Stimulated activated effector memory CD8-positive, alpha-beta T cell treated with anti-CD3 and anti-CD28 coated beads, Interleukin-12 subunit alpha, Interleukin-12 subunit beta, amount 100 ng/mL, for 72 hours (primary cell): ENCODE measurements at regions not wholly inside any gene's neighbourhood (a gene's known extent, or its start where the extent isn't known, plus 50 kb on each side); places are given as distances from the start of the nearest gene placed in this dataset.

ENCODE experiments used
- ATAC-seq: fragments of 150-1000 bp; cut with Tn5 transposase; 2 replicates; pipeline ENCODE4 v1.10.0; 2021
- DNase-seq, 2 donors: peaks; one replicate each; pipeline ENCODE4 v3.0.0; 2021 to 2022; ENCODE audit warnings: low spot score in 2 of 2
- H3K27ac Mint-ChIP-seq: one replicate; pipeline ENCODE4 v1.8.0; 2022; ENCODE audit warnings: mild to moderate bottlenecking, mixed read lengths
- H3K36me3 Mint-ChIP-seq: one replicate; pipeline ENCODE4 v1.8.0; 2022; ENCODE audit warnings: mild to moderate bottlenecking, mixed read lengths
- H3K4me1 Mint-ChIP-seq: one replicate; pipeline ENCODE4 v1.8.0; 2022; ENCODE audit warnings: mixed read lengths
- H3K4me3 Mint-ChIP-seq: one replicate; pipeline ENCODE4 v1.8.0; 2022; ENCODE audit warnings: mild to moderate bottlenecking, mixed read lengths
- H3K9me3 Mint-ChIP-seq: one replicate; pipeline ENCODE4 v1.8.0; 2022; ENCODE audit warnings: mixed read lengths

GRCh38 chr9:1269533-1270315 lies 219.6 kb downstream of the DMRT2 start:
- Mint-ChIP-seq H3K27ac (no peak overlapping the region), H3K36me3 (no peaks in the 10 kb centered on the region), H3K9me3 (no peaks in the 10 kb centered on the region), H3K4me3 (no peak overlapping the region), H3K4me1 (no peaks in the 10 kb centered on the region)
- DNase-seq (no peak), ATAC-seq (no peak)

DNA sequence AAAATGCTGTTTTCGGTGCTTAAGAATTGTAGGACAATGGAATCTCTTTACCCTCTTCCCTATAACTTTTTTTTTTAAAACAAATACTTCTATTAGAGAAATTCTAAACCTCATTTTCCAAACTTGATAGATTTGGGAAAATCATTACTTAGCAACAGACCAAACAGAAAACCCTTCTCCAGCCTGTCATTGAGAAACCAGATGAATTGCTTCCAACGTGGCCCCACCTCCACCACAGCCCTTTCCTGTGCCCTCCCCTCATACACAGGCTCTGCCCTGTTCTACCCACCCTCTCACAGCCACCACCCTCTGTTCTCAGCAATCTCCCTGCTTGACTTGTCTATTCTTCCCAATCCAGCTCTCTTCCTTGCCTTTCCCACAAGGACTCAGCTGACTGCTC lies 221.2 kb downstream of the DMRT2 start:
- H3K27ac Mint-ChIP-seq = no peak overlapping the region
- no peaks in the 10 kb centered on the region for H3K4me1 Mint-ChIP-seq
- ATAC-seq (no peak), DNase-seq (no peak)
- H3K4me3 Mint-ChIP-seq = no peak overlapping the region
- H3K9me3 Mint-ChIP-seq = peaks cover under 1% of the 10 kb centered on the region
- no peaks in the 10 kb centered on the region for H3K36me3 Mint-ChIP-seq

GRCh38 chr9:1271786-1272185 lies 221.6 kb downstream of the DMRT2 start:
- Mint-ChIP-seq H3K4me1 (no peaks in the 10 kb centered on the region), H3K27ac (no peak overlapping the region), H3K4me3 (no peak overlapping the region), H3K9me3 (peaks cover 3% of the 10 kb centered on the region), H3K36me3 (no peaks in the 10 kb centered on the region)
- no peak for ATAC-seq
- DNase-seq = no peak

GRCh38 chr9:1272488-1272887 lies 222.3 kb downstream of the DMRT2 start:
- Mint-ChIP-seq H3K9me3 (peaks cover 3% of the 10 kb centered on the region), H3K27ac (no peak overlapping the region), H3K4me1 (no peaks in the 10 kb centered on the region), H3K36me3 (no peaks in the 10 kb centered on the region), H3K4me3 (no peak overlapping the region)
- ATAC-seq (no peak), DNase-seq (no peak)

- Mint-ChIP-seq H3K4me3 (no peak overlapping the region), H3K4me1 (no peaks in the 10 kb centered on the region), H3K36me3 (no peaks in the 10 kb centered on the region), H3K9me3 (peaks cover 3% of the 10 kb centered on the region), H3K27ac (no peak overlapping the region)
- no peak for DNase-seq
- no peak for ATAC-seq
These were observed 223.7 kb downstream of the DMRT2 start for GRCh38 chr9:1273859-1274258.

DNA sequence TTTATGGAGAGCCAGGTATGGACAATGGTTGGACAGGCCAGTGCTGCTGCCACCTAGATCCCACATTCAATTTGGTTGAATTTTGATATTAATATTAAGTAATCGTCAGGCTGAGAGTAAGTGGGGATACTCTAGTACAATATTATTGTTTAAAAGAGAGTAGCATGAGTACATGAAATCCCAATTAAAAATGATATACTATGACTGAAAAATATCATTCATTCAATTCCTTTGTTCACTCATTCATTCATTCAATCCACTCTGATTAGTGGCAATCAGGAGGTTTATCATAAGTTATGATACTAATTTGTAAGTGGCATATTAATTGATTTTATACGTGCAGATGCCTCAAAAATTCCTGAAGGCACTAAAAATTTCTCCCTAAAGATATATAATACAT lies 224.2 kb downstream of the DMRT2 start:
- DNase-seq = no peak
- no peaks in the 10 kb centered on the region for H3K4me1 Mint-ChIP-seq
- H3K4me3 Mint-ChIP-seq = no peak overlapping the region
- no peaks in the 10 kb centered on the region for H3K36me3 Mint-ChIP-seq
- peaks cover 3% of the 10 kb centered on the region for H3K9me3 Mint-ChIP-seq
- ATAC-seq = no peak
- H3K27ac Mint-ChIP-seq = no peak overlapping the region

- DNase-seq = no peak
- ATAC-seq = no peak
- Mint-ChIP-seq H3K9me3 (peaks cover 3% of the 10 kb centered on the region), H3K36me3 (no peaks in the 10 kb centered on the region), H3K4me3 (no peak overlapping the region), H3K27ac (no peak overlapping the region), H3K4me1 (no peaks in the 10 kb centered on the region)
These were observed 226.3 kb downstream of the DMRT2 start for GRCh38 chr9:1276474-1276873.

DNA sequence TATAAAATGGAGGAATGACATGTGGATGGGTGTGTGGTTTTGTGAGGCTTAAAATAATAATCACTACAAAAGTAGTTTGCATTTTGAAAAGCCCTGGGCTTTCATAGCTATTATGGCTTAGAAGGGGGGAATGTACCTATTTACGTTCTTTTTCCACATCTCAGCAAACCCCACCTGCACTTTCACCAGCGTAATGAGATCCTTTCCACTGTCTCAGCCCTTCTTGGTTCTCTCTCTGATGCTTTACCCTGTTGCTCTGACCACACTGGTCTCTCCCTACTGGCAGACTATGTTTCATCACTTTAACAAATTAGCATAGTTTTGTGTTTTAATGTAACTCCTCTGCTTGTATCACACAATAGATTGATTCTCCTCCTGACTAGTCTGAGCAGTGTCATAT lies 234.6 kb downstream of the DMRT2 start:
- Mint-ChIP-seq H3K9me3 (peaks cover 2% of the 10 kb centered on the region), H3K4me1 (no peaks in the 10 kb centered on the region), H3K36me3 (no peaks in the 10 kb centered on the region), H3K4me3 (no peak overlapping the region), H3K27ac (no peak overlapping the region)
- ATAC-seq (no peak), DNase-seq (no peak)

GRCh38 chr9:1285526-1285925 lies 235.4 kb downstream of the DMRT2 start:
- Mint-ChIP-seq H3K27ac (no peak overlapping the region), H3K4me1 (no peaks in the 10 kb centered on the region), H3K4me3 (no peak overlapping the region), H3K36me3 (no peaks in the 10 kb centered on the region), H3K9me3 (peaks cover 2% of the 10 kb centered on the region)
- ATAC-seq (no peak), DNase-seq (no peak)

GRCh38 chr9:1292384-1292783 lies 242.2 kb downstream of the DMRT2 start:
- ATAC-seq (no peak), DNase-seq (no peak)
- H3K27ac Mint-ChIP-seq = no peak overlapping the region
- H3K4me3 Mint-ChIP-seq = no peak overlapping the region
- H3K36me3 Mint-ChIP-seq = no peaks in the 10 kb centered on the region
- H3K4me1 Mint-ChIP-seq = no peaks in the 10 kb centered on the region
- no peaks in the 10 kb centered on the region for H3K9me3 Mint-ChIP-seq

DNA sequence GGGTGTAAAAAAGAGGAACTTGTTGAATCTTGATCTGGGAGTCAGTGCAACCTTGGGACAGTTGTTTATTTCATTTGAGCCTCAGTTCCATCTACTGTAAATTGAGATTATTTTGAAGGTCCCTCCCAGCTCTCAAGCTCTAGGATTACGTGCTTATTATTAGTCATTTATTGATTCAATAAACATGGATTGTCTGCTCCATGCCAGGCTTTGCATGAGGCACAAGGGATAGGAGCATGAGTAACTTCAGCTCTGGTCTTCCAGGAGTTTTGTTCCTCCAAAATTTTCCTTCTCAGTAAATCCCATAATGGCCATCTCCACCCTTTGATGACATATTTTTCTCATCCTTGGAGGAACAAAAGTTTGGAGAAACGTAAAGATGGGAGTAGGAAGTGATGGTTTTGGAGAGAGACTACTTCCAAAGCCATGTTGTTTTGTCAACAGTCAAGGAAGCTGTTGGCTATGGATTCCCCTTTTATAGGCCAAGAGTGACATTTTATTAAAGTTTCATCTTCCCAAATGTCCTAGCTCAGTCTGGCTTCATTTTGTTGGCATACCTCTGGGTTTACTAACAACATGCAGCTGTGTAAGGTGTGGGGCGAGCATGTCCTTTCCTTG lies 244.6 kb downstream of the DMRT2 start:
- Mint-ChIP-seq H3K36me3 (no peaks in the 10 kb centered on the region), H3K4me1 (no peaks in the 10 kb centered on the region), H3K4me3 (no peak overlapping the region), H3K9me3 (no peaks in the 10 kb centered on the region), H3K27ac (no peak overlapping the region)
- DNase-seq (no peak), ATAC-seq (no peak)

- Mint-ChIP-seq H3K36me3 (no peaks in the 10 kb centered on the region), H3K27ac (no peak overlapping the region), H3K4me1 (no peaks in the 10 kb centered on the region)
These were observed 246.2 kb downstream of the DMRT2 start for GRCh38 chr9:1296331-1296730.

GRCh38 chr9:1298046-1298445 lies 247.9 kb downstream of the DMRT2 start:
- no peak for ATAC-seq
- Mint-ChIP-seq H3K9me3 (no peaks in the 10 kb centered on the region), H3K36me3 (no peaks in the 10 kb centered on the region), H3K27ac (no peak overlapping the region), H3K4me3 (no peak overlapping the region), H3K4me1 (no peaks in the 10 kb centered on the region)
- DNase-seq = no peak

More at GRCh38 chr9:1296331-1296730, 246.2 kb downstream of the DMRT2 start:
- Mint-ChIP-seq H3K4me3 (no peak overlapping the region), H3K9me3 (no peaks in the 10 kb centered on the region)
- ATAC-seq = no peak
- no peak for DNase-seq

GRCh38 chr9:1300941-1301340 lies 250.8 kb downstream of the DMRT2 start:
- Mint-ChIP-seq H3K9me3 (peaks cover 5% of the 10 kb centered on the region), H3K27ac (no peak overlapping the region), H3K4me3 (no peak overlapping the region), H3K36me3 (no peaks in the 10 kb centered on the region), H3K4me1 (no peaks in the 10 kb centered on the region)
- DNase-seq (no peak), ATAC-seq (no peak)

DNA sequence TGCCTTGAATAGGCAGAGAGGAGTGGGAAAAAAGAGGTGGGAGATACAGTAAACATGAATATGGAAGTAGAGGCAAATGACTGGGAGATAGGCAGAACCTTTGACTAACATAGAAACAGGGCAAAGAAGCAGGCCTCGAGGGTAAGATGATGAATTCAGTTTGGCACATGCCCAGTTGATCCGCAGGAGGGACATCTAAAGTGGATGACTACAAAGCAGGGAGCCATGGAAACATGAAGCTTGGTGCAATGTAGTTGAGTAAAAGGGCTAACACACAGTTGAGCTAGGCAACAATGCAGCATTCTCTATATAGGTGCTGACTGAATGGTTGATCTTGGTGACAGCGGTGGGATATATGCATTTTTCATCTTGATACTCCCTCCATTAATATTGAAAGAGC lies 253.8 kb downstream of the DMRT2 start:
- H3K4me1 Mint-ChIP-seq = no peaks in the 10 kb centered on the region
- ATAC-seq = no peak

GRCh38 chr9:1311462-1312042 lies 261.4 kb downstream of the DMRT2 start:
- ATAC-seq = no peak
- Mint-ChIP-seq H3K4me3 (no peak overlapping the region), H3K4me1 (no peaks in the 10 kb centered on the region), H3K27ac (no peak overlapping the region), H3K9me3 (peaks cover 4% of the 10 kb centered on the region), H3K36me3 (no peaks in the 10 kb centered on the region)
- DNase-seq = no peak

More for the DNA sequence above, 253.8 kb downstream of the DMRT2 start:
- H3K27ac Mint-ChIP-seq = no peak overlapping the region
- no peak for DNase-seq
- H3K36me3 Mint-ChIP-seq = no peaks in the 10 kb centered on the region
- H3K4me3 Mint-ChIP-seq = no peak overlapping the region
- peaks cover 5% of the 10 kb centered on the region for H3K9me3 Mint-ChIP-seq
